SH-SY5Y (cell line): ENCODE measurements at regions not wholly inside any gene's neighbourhood (a gene's known extent, or its start where the extent isn't known, plus 50 kb on each side); places are given as distances from the start of the nearest gene placed in this dataset.

Experiments
- GATA2 ChIP-seq: IDR thresholded peaks from 2 replicates; pipeline ENCODE4 v1.6.1; 2011; ENCODE audit warnings: mild to moderate bottlenecking, low read depth, low read length
- GATA3 ChIP-seq: IDR thresholded peaks from 2 replicates; pipeline ENCODE4 v1.6.1; 2011; ENCODE audit warnings: low read depth, mild to moderate bottlenecking, low read length, moderate library complexity

DNA sequence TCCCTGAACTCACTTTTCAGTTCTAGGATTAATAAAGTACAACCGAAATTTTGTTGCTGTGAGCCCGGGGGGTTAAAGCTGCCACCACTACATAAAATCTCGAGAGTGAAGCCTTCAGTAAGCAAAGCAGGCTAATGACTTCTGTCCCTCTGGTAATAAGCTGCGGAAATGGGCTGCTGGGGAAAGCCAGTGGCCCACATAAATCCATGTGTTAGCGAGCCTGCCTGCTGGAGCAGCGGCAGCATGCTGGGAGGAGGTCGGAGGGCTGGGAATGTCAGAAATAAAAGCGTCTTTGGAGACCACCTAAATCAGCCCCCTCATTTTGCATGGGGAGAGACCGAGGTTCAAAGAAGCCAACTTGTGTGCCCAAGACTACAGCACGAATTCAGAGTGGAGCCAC, 371.7 kb downstream of the TNS1 start:
- TF ChIP-seq GATA2 (no peak), GATA3 (no peak)
